Natural killer cell (primary cell): ENCODE measurements at regions not wholly inside any gene's neighbourhood (a gene's known extent, or its start where the extent isn't known, plus 50 kb on each side); places are given as distances from the start of the nearest gene placed in this dataset.
A peak's percentile ranks its signal among the peaks of the same experiment; 100 is the strongest.

Experiments
- ATAC-seq, 3 donors: fragments of 150-1000 bp in 2 of 3; fragments of 200-7000 bp in 1 of 3; cut with Tn5 transposase; 1 replicate in 1 of 3; 2 replicates in 2 of 3; pipeline ENCODE4 v1.10.0; 2021; ENCODE audit warnings: mild to moderate bottlenecking in 2 of 3, moderate library complexity in 2 of 3
- DNase-seq, 2 donors: peaks; one replicate each; pipeline versions ENCODE4 v3.0.0 to v3.0.0-alpha.2; 2013 to 2021; ENCODE audit warnings: mixed read lengths in 1 of 2
- H3K27ac ChIP-seq: one replicate; pipeline ENCODE4 v1.5.1; 2013; ENCODE audit warnings: mild to moderate bottlenecking, low read length
- H3K27me3 ChIP-seq: one replicate; pipeline ENCODE4 v1.6.1; 2013; ENCODE audit warnings: low read length; ENCODE audit not compliant: control insufficient read depth, insufficient read depth
- H3K36me3 ChIP-seq: one replicate; pipeline ENCODE4 v1.6.1; 2013; ENCODE audit warnings: low read length; ENCODE audit not compliant: control insufficient read depth, insufficient read depth
- H3K4me1 ChIP-seq: one replicate; pipeline ENCODE4 v1.6.1; 2013; ENCODE audit warnings: low read length; ENCODE audit not compliant: control insufficient read depth, insufficient read depth
- H3K4me3 ChIP-seq: one replicate; pipeline ENCODE4 v1.5.1; 2013; ENCODE audit warnings: low read length
- H3K9me3 ChIP-seq: one replicate; pipeline ENCODE4 v1.6.1; 2013; ENCODE audit warnings: low read length; ENCODE audit not compliant: control insufficient read depth, insufficient read depth
- H3K27ac Mint-ChIP-seq, 2 donors: one replicate each; pipeline ENCODE4 v1.8.0; 2022; ENCODE audit warnings: mild to moderate bottlenecking in 2 of 2, mixed read lengths in 2 of 2, moderate library complexity in 1 of 2
- H3K27me3 Mint-ChIP-seq, 2 donors: one replicate each; pipeline ENCODE4 v1.8.0; 2022; ENCODE audit warnings: low read depth in 2 of 2, mixed read lengths in 2 of 2
- H3K36me3 Mint-ChIP-seq: one replicate; pipeline ENCODE4 v1.8.0; 2022; ENCODE audit warnings: mixed read lengths
- H3K4me1 Mint-ChIP-seq, 2 donors: one replicate each; pipeline ENCODE4 v1.8.0; 2022; ENCODE audit warnings: mixed read lengths in 2 of 2
- H3K4me3 Mint-ChIP-seq: one replicate; pipeline ENCODE4 v1.8.0; 2022; ENCODE audit warnings: mild to moderate bottlenecking, moderate library complexity, mixed read lengths
- H3K9me3 Mint-ChIP-seq, 2 donors: one replicate each; pipeline ENCODE4 v1.8.0; 2022; ENCODE audit warnings: mixed read lengths in 2 of 2
- CTCF ChIP-seq: fragments of 200-600 bp; IDR thresholded peaks from one replicate; pipeline ENCODE4 v1.8.0; 2022; ENCODE audit warnings: antibody characterized with exemption
- WGBS: methylation state at CpG from one replicate; pipeline ENCODE4 v1.1.7; 2013; ENCODE audit warnings: missing lambda C conversion rate; ENCODE audit not compliant: insufficient coverage; 5-methylcytosine and 5-hydroxymethylcytosine counted together
- intact Hi-C: fragments of 100-400 bp; cut with micrococcal nuclease; formaldehyde crosslinking; loops from one replicate; pipeline ENCODE4 v1.14.2; 2022

- no peak for ATAC-seq
- Mint-ChIP-seq H3K36me3 (peaks cover 7% of the 10 kb centered on the region), H3K4me3 (no peak overlapping the region), H3K9me3 (peaks cover 5 to 10% of the 10 kb centered on the region in 2 donors), H3K4me1 (peaks cover 15 to 21% of the 10 kb centered on the region in 2 donors), H3K27me3 (no peaks in the 10 kb centered on the region), H3K27ac (no peak overlapping the region)
- Histone ChIP-seq H3K27ac (no peak overlapping the region), H3K4me1 (peaks cover 11% of the 10 kb centered on the region), H3K36me3 (no peaks in the 10 kb centered on the region), H3K9me3 (no peaks in the 10 kb centered on the region), H3K27me3 (no peaks in the 10 kb centered on the region), H3K4me3 (no peak overlapping the region)
- intact Hi-C loops: no loop called here
- 85% methylated on average over 3 of the region's 3 CpGs for WGBS
- no peak for DNase-seq
- TF ChIP-seq CTCF: no peak
Measured at GRCh38 chr1:186513526-186513925, 52.6 kb upstream of the PDC start.

- Histone ChIP-seq H3K27ac (no peak overlapping the region), H3K36me3 (no peaks in the 10 kb centered on the region), H3K4me1 (peaks cover 11% of the 10 kb centered on the region), H3K9me3 (no peaks in the 10 kb centered on the region), H3K4me3 (no peak overlapping the region), H3K27me3 (no peaks in the 10 kb centered on the region)
- ATAC-seq (no peak), DNase-seq (no peak)
- intact Hi-C loops: no loop called here
- H3K27ac Mint-ChIP-seq: no peak overlapping the region
- peaks cover 7% of the 10 kb centered on the region for H3K36me3 Mint-ChIP-seq
- H3K27me3 Mint-ChIP-seq: no peaks in the 10 kb centered on the region
- H3K9me3 Mint-ChIP-seq: peaks cover 5 to 10% of the 10 kb centered on the region in 2 donors
- H3K4me1 Mint-ChIP-seq: peaks cover 15 to 21% of the 10 kb centered on the region in 2 donors
- no peak overlapping the region for H3K4me3 Mint-ChIP-seq
- TF ChIP-seq CTCF: no peak
- 88% methylated on average over 3 of the region's 3 CpGs for WGBS
Measured at GRCh38 chr1:186512698-186513457, 52.0 kb upstream of the PDC start.

GRCh38 chr1:186511761-186512637 is 51.1 kb upstream of the PDC start:
- intact Hi-C loops: no loop called here
- DNase-seq: no peak
- H3K9me3 Mint-ChIP-seq: peaks cover 5 to 10% of the 10 kb centered on the region in 2 donors
- Histone ChIP-seq H3K27ac (no peak overlapping the region), H3K27me3 (no peaks in the 10 kb centered on the region), H3K4me3 (no peak overlapping the region), H3K4me1 (peaks cover 11% of the 10 kb centered on the region), H3K36me3 (no peaks in the 10 kb centered on the region), H3K9me3 (no peaks in the 10 kb centered on the region)
- no peak overlapping the region for H3K4me3 Mint-ChIP-seq
- 69% methylated on average over 14 of the region's 14 CpGs for WGBS
- H3K27me3 Mint-ChIP-seq: no peaks in the 10 kb centered on the region
- H3K27ac Mint-ChIP-seq: no peak overlapping the region
- peaks cover 15 to 21% of the 10 kb centered on the region in 2 donors for H3K4me1 Mint-ChIP-seq
- ATAC-seq: peak; percentile 26 to 65 (median 40)
- TF ChIP-seq CTCF: no peak
- H3K36me3 Mint-ChIP-seq: peaks cover 7% of the 10 kb centered on the region
